ENCODE measurements at regions not wholly inside any gene's neighbourhood (a gene's known extent, or its start where the extent isn't known, plus 50 kb on each side); places are given as distances from the start of the nearest gene placed in this dataset.

DNA sequence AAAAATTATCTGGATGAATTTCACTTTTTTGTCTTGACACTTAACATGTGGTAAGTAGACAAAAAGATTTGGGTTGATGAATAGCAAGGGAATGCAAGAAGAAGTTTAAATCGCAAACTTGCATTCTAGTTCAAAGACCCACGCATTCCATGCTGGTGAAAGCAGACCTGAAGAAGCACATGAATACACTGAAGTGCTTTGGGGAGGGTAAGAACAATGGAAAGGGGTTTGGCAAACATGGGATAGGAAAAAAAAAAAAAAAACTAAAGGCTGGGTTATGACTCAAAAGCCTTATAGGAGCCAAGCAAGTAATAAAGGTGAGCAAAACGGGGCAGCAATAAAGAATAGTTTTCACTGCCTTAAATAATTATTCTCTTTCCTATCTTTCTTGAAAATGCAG is 450.2 kb downstream of the LMO4 start (continued):
- no peak for TF ChIP-seq RFX5 (IDR thresholded peaks at IDR 0.05; ENCODE audit: low read depth, low read length)
- TF ChIP-seq KAT2A (conservative IDR thresholded peaks at IDR 0.05; ENCODE audit: control insufficient read depth, low read depth, low read length), result no peak
- no peak for TF ChIP-seq SP1 (IDR thresholded peaks at IDR 0.05; ENCODE audit: low read depth, low read length)
- TF ChIP-seq YY1 (IDR thresholded peaks at IDR 0.05; ENCODE audit: low read depth, low read length), result no peak

DNA sequence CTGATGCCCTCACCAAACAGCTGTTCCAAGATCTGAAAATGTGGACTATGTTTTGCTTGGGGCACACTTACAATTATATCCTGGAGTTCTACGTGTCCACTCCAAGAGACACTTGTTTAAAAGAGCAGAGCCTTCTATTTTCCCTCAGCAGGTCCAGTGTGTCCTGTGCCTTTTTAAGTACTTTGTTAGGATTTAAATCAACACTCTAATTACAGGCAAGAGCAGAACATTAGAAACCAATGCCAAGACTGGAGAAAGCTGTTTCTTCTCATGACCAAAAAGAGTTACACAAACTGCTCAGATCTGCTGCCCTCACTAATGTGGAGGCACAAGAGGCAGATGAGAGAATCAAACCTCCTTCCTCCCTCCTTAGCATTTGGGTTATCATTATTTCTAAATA is 452.9 kb downstream of the LMO4 start:
- no peak overlapping the region for H3K4me3 ChIP-seq
- H3K27ac ChIP-seq (ENCODE audit: control insufficient read depth, insufficient read depth), result no peak overlapping the region
- H4K20me1 ChIP-seq (ENCODE audit: control insufficient read depth, insufficient read depth), result no peaks in the 10 kb centered on the region
- ATAC-seq (no peak), DNase-seq (ENCODE audit: low read depth, low spot score) (no peak), FAIRE-seq (no peak)
- no peaks in the 10 kb centered on the region for H3K4me1 ChIP-seq (ENCODE audit: control insufficient read depth, insufficient read depth, low read length)
- H3K27me3 ChIP-seq (replicated peaks in 1 of 2; ENCODE audit: control insufficient read depth in 2 of 2, insufficient read depth in 2 of 2, low read length in 1 of 2), result no peaks in the 10 kb centered on the region
- H2AFZ ChIP-seq (ENCODE audit: control insufficient read depth, low read depth, low read length), result no peak overlapping the region
- WGBS (ENCODE audit: insufficient coverage, insufficient replicate concordance, low lambda C conversion rate, missing lambda C conversion rate), result 30% methylated on average over 1 of the region's 1 CpG
- ChIA-PET SMC1A (ENCODE audit: uncharacterized antibody, unreplicated experiment) (no interaction called here), POLR2A (no interaction called here), RAD21 (ENCODE audit: unreplicated experiment) (no interaction called here), CTCF (no interaction called here)
- no TSS peak for BruUV-seq (replicated peaks)
- no peak overlapping the region for H3K4me2 ChIP-seq (ENCODE audit: control insufficient read depth, insufficient read depth)
- intact Hi-C loops (cut with micrococcal nuclease; ENCODE audit: unreplicated experiment), result no loop called here
- no peak overlapping the region for H3K9ac ChIP-seq (ENCODE audit: control insufficient read depth, insufficient read depth, low read length)
- no peaks in the 10 kb centered on the region for H3K36me3 ChIP-seq (ENCODE audit: control insufficient read depth in 2 of 2, insufficient read depth in 2 of 2, low read length in 1 of 2)
- no peaks in the 10 kb centered on the region for H3K79me2 ChIP-seq (ENCODE audit: control insufficient read depth, insufficient read depth, low read length)
- H3K9me3 ChIP-seq (replicated peaks; ENCODE audit: control insufficient read depth, insufficient read depth, low read length), result no peaks in the 10 kb centered on the region
- in situ Hi-C loops (cut with MboI), result no loop called here
- TF ChIP-seq TARDBP (IDR thresholded peaks at IDR 0.05; ENCODE audit: borderline replicate concordance) (no peak), TCF7 (IDR thresholded peaks at IDR 0.05; ENCODE audit: borderline replicate concordance) (no peak), NR2C2 (IDR thresholded peaks at IDR 0.05; ENCODE audit: borderline replicate concordance, control insufficient read depth, insufficient read length, low read depth) (no peak), EZH2 (IDR thresholded peaks at IDR 0.05; ENCODE audit: borderline replicate concordance, control insufficient read depth, low read depth, low read length) (no peak), STAT1 (conservative IDR thresholded peaks at IDR 0.05) (no peak), NBN (IDR thresholded peaks at IDR 0.05) (no peak)
- TF ChIP-seq, protein P1, sequence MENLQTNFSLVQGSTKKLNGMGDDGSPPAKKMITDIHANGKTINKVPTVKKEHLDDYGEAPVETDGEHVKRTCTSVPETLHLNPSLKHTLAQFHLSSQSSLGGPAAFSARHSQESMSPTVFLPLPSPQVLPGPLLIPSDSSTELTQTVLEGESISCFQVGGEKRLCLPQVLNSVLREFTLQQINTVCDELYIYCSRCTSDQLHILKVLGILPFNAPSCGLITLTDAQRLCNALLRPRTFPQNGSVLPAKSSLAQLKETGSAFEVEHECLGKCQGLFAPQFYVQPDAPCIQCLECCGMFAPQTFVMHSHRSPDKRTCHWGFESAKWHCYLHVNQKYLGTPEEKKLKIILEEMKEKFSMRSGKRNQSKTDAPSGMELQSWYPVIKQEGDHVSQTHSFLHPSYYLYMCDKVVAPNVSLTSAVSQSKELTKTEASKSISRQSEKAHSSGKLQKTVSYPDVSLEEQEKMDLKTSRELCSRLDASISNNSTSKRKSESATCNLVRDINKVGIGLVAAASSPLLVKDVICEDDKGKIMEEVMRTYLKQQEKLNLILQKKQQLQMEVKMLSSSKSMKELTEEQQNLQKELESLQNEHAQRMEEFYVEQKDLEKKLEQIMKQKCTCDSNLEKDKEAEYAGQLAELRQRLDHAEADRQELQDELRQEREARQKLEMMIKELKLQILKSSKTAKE (IDR thresholded peaks at IDR 0.05; ENCODE audit: low read depth, poor library complexity, severe bottlenecking), result no peak

Data from GM12878 (cell line).